G401 (cell line): ENCODE measurements at regions not wholly inside any gene's neighbourhood (a gene's known extent, or its start where the extent isn't known, plus 50 kb on each side); places are given as distances from the start of the nearest gene placed in this dataset.
"Not testable (repeated sequence)": the region's sequence is repeated elsewhere in the genome, so short reads cannot be mapped to it uniquely, and the experiment has no call there.

Experiments
- DNase-seq: peaks from one replicate; pipeline ENCODE4 v3.0.0-alpha.2; 2015; ENCODE audit warnings: low spot score
- in situ Hi-C: cut with HindIII; loops from 2 replicates; pipeline ENCODE4 v1.10.0; 2016; ENCODE audit warnings: low sequenced_read_pairs, mixed read lengths

DNA sequence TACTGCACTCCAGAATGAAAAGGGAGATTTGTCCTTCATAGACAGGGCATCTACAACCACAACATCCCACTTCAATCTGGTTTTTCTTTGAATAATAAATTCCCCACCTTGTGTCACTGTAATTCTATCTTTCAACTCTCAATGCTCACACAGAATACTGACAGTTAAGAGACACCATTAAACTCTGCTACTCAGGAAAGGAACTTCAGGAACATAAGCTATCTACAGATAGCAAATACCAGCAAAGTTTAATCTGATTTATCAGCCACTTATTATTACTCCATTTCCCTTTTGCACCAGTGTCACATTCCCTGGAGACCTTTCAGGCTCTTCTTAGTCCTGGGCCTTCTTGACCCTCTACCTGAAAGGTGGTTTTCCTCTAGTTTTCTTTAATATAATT lies 152.0 kb upstream of the LPP start:
- in situ Hi-C loops: no loop called here
- DNase-seq: no peak

- in situ Hi-C loops: no loop called here
Observed at GRCh38 chr3:188002626-188003138, 151.3 kb upstream of the LPP start.

GRCh38 chr3:188003188-188004171 lies 150.5 kb upstream of the LPP start:
- in situ Hi-C loops: no loop called here
- DNase-seq: peak; percentile 75

More at GRCh38 chr3:188002626-188003138, 151.3 kb upstream of the LPP start:
- no peak for DNase-seq

- peak; percentile 97 for DNase-seq
- in situ Hi-C loops: no loop called here
Observed at GRCh38 chr3:188006726-188007393, 147.1 kb upstream of the LPP start.

DNA sequence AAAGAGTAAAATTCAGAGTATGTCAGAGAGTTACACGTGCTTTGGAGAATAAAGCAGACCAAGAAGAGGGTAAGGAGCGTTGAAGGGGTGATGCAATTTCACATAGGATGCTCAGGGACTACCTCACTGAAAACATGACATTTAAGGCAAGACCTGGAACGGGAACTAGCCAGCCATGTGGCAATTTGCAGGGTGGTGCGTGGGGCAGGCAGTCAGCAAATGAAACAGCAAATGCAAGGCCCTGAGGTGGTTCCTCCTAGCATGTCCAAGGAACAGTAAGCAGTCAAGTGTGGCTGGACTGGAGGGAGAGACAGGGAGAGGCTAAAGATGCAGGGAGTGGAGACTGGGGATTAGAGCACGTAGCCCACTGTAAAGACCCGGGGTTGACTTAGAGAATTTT lies 146.1 kb upstream of the LPP start:
- in situ Hi-C loops: no loop called here
- no peak for DNase-seq

DNA sequence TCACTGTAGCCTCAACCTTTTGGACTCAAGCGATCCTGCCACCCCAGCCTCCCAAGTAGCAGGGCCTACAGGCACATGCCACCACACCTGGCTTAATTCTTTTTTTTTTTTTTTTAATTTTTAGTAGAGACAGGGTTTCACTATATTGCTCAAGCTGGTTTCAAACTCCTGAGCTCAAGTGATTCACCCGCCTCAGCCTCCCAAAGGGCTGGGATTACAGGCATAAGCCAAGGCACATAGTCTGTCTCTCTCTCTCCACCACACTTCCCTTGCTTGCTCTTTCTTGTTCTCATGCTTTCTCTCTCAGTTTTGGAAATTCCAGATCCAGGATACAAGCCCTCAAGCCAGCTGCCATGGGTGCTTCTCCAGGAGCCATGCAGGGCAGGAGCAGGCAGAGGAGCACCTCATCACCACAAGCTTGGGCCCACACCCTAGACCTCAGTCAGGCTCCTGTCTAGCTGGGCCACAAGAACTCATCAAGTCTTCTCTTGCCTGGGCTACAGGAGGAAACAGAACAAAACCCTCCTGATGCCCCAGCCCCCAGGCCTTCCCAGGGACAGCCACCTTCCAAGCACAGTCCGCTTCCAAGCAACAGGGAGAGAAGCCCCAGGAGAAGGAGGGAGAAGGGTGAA lies 145.3 kb upstream of the LPP start:
- DNase-seq: no peak
- in situ Hi-C loops: no loop called here

GRCh38 chr3:188010478-188010877 lies 143.5 kb upstream of the LPP start:
- in situ Hi-C loops: no loop called here
- no peak for DNase-seq

DNA sequence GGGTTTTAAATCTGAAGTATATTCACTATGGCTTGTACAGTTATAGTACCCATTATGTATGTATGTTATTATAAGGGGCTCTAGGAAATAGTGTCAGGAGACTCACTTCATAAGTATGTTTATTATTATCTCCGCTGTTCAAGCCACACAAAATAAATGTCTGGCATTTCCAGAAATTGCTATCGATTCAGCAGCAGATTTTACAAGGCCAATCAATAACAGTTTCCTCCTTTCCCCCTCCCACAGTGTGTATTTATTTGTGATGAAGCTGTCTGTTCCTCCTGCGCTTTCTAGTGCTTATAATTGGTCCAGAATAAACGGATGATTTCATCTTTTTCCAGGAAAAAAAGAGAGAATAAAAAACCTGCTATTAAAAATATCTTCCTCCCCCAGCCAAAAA lies 134.2 kb upstream of the LPP start:
- no peak for DNase-seq
- in situ Hi-C loops: no loop called here

- no peak for DNase-seq
- in situ Hi-C loops: no loop called here
Observed at GRCh38 chr3:188021041-188021440, 132.9 kb upstream of the LPP start.

DNA sequence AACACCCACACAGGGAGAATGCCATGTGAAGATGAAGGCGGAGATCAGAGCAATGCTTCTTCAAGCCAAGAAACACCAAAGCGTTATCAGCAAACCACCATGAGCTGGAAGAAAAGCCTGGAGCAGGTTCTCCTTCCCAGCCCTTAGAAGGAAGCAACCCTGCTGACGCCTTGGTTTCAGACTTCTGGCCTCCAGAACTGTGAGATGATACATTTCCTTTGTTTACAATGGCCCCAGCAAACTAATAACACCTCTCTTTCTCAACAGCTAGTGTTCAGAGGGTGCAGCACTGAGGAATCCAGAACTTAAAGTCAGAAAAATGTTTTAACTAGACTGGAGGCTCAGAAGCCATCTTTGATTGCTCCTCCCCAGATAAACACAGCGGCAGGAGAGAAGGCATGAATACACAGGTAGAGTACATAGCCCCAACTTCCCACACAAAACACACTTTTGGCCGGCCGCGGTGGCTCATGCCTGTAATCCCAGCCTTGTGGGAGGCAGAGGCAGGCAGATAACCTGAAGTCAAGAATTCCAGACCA lies 132.4 kb upstream of the LPP start:
- in situ Hi-C loops: no loop called here
- DNase-seq: no peak

DNA sequence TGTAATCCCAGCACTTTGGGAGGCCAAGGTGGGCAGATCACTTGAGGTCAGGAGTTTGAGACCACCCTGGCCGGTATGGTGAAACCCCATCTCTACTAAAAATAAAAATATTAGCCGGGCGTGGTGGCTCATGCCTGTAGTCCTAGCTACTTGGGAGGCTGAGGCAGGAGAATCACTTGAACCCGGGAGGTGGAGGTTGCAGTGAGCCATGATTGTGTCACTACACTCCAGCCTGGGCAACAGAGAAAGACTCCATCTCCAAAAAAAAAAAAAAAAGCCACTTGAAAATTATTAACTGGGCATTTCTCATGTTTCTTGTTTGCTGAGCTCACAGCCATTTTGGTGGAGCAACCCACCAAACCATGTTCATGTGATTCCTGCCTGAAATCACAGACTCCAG lies 131.1 kb upstream of the LPP start:
- DNase-seq: not testable (repeated sequence)

GRCh38 chr3:188025555-188025954 lies 128.4 kb upstream of the LPP start:
- DNase-seq: no peak
- in situ Hi-C loops: no loop called here

More for the DNA sequence above, 131.1 kb upstream of the LPP start:
- in situ Hi-C loops: not testable (repeated sequence)

DNA sequence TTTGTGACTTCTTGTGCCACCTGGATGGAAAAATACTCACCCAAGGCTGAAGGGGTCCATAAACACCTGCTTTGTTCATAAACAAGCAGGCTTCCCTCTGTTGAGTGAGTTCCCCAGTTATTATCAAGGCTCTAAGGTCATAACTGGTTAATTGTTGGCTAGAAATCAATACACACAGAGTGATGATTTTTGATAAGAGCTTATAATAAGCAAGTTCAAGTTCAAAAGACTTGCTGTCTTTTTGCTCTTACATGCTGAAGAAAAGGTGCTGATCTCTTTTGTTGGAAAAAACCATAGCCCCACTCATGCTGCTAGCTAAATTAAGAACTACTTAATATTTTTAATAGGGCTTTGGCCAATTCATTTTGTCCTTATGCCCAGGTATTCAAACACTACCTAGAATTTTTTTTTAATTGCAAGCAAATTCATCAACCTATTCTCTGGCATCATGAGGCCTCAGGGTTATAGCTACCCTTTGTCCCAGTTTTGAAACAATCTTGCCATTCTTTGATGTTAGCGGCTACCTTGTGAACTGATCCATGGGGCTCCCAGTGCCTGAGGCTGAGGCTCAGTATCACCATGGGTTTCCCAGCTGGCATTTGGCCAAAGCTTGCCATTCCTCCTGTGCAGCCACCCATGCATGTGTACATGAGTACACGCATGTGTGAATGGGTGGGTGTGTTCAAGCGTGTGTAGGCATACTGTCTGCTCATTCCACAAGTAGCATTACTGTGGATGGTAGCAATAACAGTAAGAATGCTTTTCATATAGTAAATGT lies 127.6 kb upstream of the LPP start:
- in situ Hi-C loops: no loop called here

DNA sequence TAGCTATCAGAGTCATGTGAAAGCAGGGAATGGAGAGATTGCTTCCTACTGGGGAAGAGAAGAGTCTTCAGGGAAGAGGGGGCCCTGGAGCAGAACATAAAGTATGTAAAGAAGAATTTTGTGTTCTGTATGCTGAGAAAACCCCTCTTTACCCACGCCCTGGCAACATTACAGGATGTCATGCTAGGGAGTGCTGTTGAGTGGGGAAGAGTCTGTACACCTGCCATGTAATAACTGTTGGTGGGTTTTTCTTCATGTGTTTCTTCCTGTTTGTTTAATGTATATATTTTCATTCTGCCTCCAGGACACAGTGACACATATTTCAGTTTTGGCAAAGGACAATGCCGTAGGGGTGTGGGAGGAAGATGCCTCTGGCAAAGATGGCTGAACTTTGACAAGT lies 122.8 kb upstream of the LPP start:
- in situ Hi-C loops: no loop called here
- no peak for DNase-seq

More for the DNA sequence above, 127.6 kb upstream of the LPP start:
- no peak for DNase-seq

DNA sequence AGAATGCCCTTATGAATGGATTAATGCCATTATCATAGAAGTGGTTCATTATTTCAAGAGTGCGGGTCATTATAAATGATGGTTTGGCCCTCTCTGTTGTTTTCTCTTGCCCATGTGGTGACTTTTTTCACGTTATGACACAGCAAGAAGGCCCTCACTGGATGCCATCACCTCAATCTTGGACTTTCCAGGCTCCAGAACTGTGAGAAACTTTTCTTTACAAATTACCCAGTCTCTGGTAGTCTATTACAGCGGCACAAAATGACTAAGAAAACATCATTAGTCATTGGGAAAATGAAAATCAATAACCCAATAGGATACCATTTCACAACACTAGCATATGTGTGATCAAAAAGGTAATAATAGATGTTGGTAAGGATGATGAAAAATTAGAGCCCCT lies 119.0 kb upstream of the LPP start:
- in situ Hi-C loops: no loop called here

GRCh38 chr3:188036375-188037194 lies 117.4 kb upstream of the LPP start:
- in situ Hi-C loops: no loop called here
- DNase-seq: peak; percentile 71

More for the DNA sequence above, 119.0 kb upstream of the LPP start:
- no peak for DNase-seq

DNA sequence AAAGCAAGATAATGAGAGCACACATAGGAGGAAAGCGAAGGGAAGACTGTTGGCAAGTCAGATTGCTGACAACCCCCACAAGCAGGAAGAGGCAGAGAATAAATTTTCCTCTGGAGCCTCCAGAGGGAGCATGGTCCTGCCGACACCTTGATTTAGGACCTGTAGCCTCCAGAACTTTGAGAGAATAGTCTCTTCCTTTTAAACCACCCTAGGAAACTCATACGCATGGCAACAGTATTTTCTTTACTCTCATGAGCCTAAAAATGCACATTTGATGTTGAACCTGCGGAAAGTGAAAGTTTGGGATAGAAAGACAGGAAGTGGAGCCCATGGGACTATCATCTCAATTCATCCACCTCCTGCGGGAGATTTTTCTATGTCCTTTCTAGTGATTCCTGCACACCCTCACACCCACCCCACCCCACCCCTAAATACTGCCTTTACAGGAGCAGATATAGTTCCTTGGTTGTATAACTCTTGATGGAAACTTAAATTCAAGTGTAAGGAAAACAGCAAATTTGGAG lies 116.7 kb upstream of the LPP start:
- peak; percentile 71 for DNase-seq
- in situ Hi-C loops: no loop called here
